ENCODE measurements at regions not wholly inside any gene's neighbourhood (a gene's known extent, or its start where the extent isn't known, plus 50 kb on each side); places are given as distances from the start of the nearest gene placed in this dataset.
"Not testable (repeated sequence)": the region's sequence is repeated elsewhere in the genome, so short reads cannot be mapped to it uniquely, and the experiment has no call there.

DNA sequence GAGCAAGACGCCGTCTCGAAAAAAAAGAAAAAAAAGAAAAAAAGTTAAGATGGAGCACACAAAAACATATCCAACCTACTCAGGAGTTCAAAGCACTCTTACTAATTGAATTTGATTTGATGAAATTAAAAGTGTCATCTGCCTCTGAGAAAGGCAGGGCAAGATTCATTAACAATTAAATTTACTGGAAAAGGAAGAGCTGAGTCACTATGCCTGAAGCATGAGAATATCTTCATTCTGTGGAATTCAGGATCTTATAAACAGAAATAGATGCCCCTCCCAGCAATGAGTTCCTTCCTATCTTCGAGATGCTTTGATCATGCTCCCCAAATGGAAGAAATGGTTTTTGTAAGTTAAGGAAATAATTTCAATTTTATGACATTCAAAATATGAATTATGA lies 61.0 kb upstream of the ST3GAL6 start:
- DNase-seq (ENCODE audit: low read depth in 2 of 2): no peak

DNA sequence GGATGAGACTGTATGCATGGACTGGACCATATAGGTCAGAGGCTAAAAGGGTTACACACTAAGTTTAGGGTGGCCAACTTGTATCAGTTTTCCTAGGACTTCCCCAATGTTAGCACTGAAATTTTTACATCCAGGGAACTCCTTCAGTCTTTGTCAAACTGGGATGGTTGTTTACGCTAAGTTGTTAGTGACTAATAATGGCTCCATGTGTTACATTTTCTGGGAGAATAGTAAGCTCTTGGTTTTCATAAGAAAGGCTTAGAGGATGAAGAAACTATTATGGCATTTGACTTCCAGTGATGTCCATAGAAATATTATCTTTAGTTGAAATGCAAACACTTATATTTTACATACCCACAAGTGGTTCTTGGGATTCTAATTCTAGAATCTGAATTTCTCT lies 57.9 kb upstream of the ST3GAL6 start:
- no peak for DNase-seq (ENCODE audit: low read depth in 2 of 2)

GRCh38 chr3:98705694-98706093 lies 57.4 kb upstream of the ST3GAL6 start:
- no peak for DNase-seq (ENCODE audit: low read depth in 2 of 2)

DNA sequence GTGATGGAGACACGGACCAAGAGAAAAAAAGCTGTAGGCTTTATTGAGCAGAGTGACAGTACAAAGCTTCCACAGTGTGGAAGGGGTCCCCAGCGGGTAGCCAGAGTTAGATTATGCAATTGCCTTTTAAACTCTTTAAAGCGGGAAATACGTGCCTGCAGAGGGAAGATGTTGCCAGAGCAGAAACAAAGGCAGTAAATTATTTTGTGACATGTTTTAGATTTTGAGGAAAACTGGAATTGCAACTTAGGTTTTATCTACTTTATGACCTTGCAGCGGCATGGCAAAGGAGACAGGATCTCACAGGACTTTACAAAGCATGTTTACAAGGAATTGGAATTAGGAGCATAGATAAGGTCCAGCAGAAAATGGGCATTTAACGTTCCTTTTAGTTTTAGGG lies 54.5 kb upstream of the ST3GAL6 start:
- DNase-seq (ENCODE audit: low read depth in 2 of 2): not testable (repeated sequence)

- no peak for DNase-seq (ENCODE audit: low read depth in 2 of 2)
These were observed 53.7 kb upstream of the ST3GAL6 start for GRCh38 chr3:98709441-98709840.

GRCh38 chr3:98710067-98710659 lies 53.0 kb upstream of the ST3GAL6 start:
- no peak for DNase-seq (ENCODE audit: low read depth in 2 of 2)

DNA sequence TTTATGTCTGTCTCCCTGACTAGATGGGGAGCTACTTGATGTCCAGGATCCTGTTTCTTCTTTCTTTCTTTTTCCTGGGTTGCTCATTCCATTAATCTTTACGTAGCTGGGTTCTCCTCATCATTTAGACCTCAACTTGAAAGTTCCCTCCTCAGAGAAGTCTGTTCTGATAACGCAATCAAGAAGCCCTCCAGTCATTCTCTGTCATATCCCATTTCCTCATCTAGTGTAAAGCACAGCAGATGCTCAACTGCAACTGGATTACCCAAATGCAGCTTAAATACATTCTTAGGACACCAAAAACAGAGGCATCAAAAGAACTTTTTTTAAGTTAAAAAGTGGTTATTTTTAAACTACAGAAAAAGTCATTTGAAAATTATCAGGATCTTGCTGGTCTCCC lies 51.7 kb upstream of the ST3GAL6 start:
- no peak for DNase-seq (ENCODE audit: low read depth in 2 of 2)

DNA sequence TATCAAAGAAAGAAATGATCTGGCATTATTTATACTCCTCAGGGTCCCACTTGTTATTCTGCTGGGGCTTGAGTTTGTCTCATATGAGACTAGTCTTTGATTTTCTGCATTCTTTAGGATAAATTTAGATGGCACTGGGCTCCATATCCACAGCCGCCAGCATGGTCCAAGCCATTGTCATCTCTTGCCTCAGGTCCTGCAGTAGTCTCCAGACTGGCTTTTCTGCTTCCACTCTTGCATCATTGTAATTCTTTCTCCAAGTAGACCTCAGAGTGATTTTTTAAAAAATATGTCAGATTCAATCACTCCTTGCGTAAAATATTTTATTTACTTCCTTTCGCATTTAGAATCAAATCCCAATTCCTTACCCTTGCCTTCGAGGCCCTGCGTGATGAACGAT lies 50.4 kb upstream of the ST3GAL6 start:
- DNase-seq (ENCODE audit: low read depth in 2 of 2): no peak

DNA sequence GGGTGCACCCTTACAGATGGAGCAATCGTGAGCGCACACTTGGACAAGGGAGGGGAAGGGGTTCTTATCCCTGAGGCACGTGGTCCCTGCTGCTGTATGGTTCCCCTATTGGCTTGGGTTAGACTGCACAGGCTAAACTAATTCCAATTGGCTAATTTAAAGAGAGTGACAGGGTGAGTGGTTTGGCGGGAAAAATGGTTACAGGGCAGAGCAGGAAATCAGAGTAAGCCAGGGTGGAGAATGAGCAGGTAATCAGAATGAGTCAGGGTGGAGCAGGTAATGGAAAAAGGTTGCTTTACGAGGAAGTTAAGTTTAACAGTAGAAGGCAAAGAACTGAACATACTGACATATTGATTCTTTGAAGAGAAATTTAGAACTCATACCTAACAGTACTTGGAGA lies 49.8 kb upstream of the ST3GAL6 start:
- not testable (repeated sequence) for DNase-seq (ENCODE audit: low read depth in 2 of 2)
